ENCODE measurements at regions not wholly inside any gene's neighbourhood (a gene's known extent, or its start where the extent isn't known, plus 50 kb on each side); places are given as distances from the start of the nearest gene placed in this dataset.

DNA sequence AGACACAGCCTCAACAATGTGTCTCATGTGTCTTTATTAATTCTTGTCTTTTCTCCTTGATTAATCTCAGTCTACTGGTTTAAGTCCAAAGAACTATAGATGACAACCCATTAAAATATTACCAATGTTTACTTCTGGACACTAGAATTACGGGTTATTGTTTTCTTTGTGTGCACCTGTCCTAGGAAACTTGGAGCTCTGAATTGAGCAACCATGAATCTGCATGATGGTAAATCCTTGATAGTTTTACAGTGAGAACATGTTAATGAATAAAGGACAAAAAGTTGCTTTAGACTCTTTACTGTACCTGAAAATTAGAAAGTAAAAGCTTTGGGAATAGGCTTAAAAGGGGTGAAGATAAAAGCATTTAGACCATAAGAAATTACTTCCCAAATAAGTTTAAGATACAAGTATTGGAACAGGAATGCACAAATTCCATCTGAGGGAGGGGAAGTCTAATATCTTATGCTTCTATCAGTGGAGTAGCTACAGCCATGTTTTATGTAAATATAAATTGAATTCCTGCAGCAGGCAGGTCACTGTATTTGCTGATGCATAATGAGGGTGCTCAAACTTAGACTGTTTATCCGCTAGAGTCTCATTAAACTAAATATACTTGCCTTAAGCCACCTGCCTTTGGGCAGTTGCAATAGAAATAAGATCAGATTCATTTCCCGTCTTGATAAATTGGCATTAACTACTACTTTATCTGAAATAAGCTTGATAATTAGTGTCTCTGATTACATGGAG lies 603.7 kb upstream of the GCFC2 start:
- no peak for DNase-seq

DNA sequence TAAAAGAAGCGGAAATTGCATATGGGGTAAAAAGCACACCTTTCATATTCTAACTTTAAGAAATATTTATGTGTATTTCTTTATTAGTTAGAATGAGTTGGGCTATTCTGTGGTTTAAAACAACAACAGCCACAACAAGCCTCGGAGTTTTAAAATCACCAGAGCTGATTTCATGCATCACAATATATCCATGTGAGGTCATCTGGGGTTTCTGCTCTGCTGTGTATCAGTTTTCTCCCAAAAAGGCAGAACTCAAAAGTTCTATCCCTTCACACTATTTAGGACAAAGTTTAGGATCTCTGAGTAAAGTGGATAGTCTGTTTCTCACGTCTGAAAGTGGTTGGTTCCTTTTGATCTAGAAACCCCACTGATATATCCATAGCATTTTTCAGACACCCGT lies 601.5 kb upstream of the GCFC2 start:
- no peak for DNase-seq

DNA sequence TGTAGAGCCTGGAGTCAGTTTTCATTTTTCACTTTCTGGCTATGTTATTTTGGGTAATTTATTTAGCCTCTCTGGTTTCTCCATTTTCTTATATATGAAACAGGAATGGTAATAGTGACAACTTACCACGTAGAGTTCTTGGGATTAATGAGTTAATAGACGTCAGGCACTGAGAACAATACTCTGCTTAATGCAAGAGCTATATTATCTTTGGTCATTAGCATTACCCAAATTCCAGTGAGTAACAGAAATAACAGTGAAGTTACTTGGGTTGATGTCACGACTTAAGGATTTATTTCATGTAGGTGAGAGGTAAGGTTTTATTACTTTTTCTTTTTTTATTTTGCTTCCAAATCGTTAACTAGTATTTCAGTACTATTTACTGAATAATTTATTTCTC lies 601.0 kb upstream of the GCFC2 start:
- DNase-seq: no peak

DNA sequence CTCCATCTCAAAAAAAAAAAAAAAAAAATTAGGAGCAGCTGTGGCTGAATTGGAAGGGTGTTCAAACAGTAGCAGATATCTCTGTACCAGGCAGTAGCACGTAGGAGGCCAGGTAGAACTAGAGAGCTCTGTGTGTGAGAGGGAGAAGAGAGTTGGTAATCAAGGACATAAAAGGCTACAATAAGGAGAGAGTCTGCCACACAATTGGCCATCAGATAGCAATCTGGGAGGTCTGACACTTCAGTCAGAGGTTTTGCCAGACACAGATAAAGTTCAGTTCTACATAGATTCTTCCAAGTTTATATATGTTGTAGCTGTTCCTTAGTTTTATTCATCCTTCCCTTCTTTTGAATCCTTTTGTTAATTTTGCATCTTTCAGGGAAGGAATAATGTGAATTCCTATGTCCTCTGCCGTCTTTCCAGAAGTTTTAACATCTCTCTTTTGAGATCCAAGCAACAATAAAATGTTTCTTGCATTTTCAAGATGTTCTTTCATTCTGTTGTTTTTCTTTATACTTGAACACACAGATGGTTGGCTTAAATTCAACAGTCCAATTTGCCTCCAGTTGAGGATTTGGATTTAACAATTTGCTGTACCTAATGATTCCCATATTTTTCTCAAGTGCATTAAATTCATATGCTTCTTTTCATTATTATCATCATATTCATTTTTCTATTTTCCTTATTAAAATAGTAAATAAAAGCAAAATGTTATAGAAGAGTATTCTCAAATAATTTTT lies 600.3 kb upstream of the GCFC2 start:
- DNase-seq: no peak

DNA sequence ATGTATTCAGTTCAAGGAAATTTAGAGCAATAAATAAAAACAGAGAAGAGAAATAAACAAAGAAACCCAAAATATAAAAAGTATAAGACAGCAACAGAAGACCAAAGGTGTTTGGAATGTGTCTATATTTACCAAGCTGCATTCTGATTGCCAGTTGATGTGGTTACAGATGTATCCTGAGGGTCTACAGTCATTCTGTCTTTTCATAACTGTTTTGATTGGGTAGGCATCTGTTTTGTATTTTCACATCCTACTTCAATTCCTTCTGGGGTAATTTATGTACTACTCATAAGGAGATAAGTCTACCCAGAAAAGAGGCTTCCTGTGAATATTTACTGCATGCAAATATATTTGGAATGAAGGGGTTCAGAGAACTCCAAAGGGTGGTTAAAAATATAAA lies 596.8 kb upstream of the GCFC2 start:
- DNase-seq: no peak

DNA sequence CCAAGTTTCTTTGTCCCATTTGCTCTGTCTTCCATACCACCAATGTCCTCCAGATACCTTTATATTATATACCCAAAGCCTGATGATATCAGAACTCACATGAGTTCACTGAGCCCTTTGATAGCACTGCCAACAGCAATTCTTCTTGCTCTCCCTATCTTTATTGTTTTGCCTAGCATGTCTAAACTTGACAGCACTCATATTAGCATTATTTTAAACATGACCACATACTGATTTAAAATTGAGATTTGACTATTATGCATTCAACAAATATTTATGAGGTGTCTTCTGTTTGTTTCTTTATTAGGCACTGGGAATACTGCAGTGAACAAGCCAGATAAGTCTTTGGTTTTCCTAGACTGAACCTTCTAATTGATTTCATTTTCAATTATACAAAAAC lies 587.3 kb upstream of the GCFC2 start:
- no peak for DNase-seq

DNA sequence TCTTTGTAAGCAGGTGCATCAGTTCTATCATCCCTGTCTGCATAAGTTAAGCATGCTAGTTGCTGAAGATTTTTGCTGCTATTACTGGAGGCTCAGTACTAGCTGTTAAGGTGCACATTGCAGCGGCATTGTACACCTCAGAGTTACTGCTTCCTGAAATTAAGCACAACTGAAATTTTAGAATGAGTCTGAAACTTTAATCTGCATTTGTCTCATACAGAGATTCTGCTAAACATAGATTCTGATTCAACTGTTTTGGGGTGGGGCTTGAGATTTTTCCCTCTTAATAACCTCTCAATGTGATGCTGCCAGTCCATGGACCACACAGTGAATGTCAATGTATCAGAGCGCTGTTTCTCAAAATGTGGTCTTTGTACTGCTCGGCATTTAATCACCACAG lies 585.7 kb upstream of the GCFC2 start:
- DNase-seq: no peak

DNA sequence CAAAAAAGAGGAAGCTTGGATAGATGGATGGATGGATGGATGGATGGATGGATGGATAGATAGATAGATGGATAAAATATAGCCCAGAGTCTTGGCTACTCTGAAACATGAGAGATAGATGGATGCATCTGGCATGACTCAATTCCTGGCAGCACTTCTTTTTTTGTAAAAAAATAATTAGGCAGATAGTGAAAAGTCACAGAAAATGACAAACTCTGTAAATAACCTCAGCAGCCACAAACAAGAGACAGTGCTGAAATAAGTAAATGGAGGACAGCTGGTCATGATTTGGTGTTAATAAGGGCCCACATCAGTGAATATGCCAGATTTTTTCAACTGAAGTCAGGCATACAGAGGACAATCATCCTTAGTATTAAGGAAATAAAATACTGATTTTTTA lies 585.0 kb upstream of the GCFC2 start:
- DNase-seq: no peak

DNA sequence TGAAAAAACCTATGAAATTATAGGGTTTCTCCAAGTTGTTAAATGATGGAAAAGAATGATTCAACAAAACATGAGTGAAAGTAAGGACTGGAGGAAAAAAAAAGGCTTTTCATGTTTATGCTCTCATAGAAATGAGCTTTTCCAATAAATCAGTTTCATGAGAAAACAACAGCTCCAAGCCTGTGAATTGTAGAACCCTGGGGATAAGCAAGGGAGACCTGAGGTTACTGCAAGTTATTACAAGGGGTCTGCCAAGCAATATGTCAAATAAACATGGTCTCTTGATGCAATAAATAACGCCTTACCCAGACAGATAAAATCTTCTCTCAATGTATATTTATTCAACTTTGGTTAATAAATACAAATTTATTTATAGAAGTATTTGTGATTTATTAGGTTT lies 577.9 kb upstream of the GCFC2 start:
- no peak for DNase-seq

DNA sequence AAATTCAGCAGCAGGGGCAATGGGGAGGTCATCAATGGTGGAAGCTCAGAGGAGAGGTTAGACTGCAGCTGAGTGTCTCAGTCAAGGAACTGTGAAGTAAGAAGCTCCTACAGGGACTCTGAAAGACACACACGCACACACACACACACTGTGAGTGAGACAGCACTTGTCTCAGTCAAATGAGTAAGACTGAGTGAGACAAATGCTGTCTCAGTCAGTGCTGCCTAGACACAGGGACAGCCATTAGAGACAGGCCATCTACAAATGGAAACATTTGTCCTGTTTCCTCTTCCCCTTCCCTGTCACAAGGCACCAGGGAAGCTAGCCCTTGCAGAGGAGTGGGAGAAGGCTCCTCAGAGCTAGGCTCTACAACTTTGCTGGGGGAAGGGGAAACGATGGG lies 577.4 kb upstream of the GCFC2 start:
- no peak for DNase-seq

DNA sequence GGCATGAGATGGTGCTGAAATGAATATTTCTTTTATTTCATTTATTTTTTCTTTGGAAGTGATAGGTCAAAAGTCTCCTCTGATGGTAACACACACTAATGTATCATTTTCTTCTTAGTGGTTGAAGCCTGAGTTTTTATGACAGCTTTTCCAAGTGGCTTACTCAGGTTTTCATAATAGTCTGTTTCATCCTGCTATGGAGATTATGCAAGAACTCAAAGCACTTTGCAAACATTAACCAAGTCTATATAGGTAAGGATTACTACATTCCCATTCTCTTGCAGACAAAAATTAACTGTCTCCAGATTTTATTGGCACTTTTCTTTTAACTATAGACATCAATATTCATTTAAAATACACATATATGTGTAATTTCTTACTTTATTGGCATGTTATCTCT lies 572.6 kb upstream of the GCFC2 start:
- no peak for DNase-seq

DNA sequence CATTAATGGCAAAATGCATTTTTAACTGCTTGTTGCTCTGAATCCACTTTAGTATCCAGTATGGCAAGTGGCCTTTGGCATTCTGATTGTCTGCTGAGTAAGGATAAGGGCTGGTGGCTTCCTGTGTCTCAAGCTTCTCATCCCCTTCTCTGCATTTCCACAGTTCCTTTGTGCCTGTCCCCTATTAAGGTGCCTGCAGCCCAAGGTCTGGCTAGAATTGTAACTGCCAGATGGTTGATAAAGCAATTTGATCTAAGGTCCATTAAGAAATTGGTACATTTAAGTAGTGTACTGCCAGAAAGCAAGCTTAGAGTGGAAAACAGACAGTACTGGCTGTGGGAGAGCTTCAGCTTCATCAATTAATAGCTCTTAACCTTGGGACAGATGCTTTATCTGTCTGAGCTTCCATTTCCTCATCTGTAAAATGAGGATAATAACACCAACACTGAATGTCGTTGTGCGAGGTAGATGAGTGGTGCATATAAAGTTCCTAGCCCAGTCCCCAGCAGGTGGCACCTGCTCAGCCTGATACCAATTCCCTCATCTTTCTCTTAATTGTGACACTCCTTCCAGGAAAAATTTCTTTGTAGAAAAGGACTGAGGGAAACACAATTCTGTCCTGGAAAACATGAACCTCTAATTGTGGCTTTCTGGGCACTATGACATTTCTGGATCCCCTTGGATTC lies 570.6 kb upstream of the GCFC2 start:
- no peak for DNase-seq

DNA sequence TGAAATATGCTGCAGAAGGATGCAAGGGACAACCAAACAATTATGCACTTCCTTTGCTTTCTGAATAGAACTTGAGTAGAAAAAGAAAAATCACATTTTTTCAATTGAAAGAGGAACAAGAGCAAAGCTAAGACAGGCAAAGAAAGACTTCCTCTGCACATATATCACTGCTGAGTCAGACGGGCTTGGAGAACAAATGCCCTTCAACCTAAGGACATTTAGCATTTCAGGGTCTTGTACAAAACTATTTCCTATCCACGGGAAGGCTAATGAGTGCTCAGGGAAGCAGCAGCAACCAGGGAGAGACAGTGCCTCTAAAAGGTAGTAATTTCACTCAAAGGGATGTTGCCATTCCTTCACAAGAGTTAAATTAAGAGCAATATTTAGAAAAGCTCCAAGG lies 570.0 kb upstream of the GCFC2 start:
- no peak for DNase-seq

DNA sequence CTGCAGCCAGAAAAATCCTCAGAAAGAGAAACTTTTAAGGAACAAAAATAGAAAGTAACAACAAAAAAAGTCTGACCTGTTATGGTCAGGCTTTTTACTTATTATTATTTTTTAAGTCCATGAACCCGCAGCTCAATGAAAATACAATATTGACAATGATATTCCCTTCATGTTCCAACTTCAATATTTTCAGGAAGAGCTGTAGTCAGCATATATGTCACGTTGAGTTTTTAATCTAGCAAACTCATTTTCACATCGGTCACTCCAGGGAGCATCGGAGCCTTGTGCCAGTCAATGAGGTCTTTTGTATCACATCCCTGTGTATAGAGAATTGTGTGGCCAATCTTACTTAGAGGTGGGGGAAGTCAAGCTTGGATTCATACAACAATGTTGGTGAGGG lies 568.4 kb upstream of the GCFC2 start:
- no peak for DNase-seq

DNA sequence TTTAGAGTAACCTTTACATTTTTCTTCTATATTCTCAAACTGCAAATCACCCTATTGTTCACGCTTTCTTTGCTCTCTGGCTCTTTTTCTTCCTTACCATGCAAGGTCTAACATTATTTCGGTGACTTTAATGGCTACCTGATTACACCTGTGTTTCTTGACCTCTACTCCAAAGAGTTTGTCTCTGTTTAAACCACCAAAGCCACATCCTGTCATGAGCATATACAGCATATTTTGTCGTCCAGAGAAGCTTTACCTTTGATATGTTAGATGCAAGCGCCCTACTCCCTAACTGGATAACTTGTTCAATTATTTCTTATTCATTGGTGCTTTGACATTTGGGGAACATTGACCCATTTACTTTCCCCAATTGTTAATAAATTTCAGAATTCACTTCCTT lies 565.1 kb upstream of the GCFC2 start:
- no peak for DNase-seq

DNA sequence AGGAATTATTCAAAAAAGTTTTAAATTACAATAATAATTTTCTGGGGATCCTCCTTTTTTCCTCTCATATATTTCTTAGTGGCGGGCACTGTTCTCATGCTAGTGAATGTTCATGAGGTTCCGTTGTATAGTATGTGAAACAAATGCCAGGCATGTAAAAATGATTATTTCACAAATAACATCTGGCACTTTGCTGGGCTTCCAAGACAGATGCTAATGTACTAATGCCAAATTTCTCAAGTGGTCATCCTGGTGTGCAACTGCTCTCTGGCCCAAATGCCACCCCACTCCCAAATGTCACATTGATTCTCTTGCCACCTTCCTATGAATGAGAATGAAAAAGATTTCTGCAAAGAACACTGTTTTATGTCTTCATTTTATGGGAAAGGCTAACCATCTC lies 564.0 kb upstream of the GCFC2 start:
- DNase-seq: no peak

DNA sequence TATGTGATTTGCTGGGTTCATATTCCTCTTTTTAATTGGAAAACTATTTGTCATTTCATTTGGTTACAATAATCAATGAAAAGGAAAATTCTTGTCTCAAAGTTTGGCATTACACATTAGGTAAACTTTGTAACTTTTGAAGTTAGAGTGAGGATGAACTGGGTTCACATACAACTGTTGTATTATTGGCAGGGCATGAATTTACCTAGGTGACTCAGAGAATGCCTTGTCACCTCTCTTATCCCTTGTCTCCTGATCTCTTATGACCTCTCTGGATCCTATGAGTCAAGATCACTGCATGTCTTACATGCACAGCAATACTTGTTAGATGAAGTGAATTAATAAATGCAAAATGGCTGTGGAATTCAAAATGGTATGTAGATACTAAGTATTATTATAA lies 563.4 kb upstream of the GCFC2 start:
- no peak for DNase-seq

DNA sequence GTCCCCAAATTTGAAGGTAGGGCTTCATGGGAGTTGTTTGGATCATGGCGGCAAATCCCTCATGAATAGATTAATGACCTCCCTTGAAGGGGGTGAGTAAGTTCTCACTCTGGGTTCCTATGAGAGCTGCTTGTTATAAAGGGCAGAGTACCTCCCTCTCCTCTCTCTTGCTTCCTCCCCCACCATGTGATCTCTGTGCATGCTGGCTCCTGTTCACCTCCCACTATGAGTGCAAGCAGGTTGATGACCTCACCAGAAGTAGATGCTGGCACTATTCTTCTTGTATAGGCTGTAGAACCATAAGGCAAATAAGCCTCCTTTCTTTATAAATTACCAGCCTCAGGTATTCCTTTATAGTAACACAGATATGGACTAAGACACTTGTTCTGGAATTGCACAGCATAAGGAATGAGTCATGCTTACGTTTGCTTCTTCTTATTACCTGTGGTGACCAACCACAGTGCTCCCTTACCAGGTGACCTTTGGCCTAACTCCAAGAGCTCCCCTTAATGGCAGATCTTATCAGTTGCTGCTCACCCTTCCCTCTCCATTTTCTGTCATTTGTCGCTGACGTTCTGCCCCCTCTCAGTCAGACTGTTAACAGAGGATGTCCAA lies 559.5 kb upstream of the GCFC2 start:
- DNase-seq: no peak

DNA sequence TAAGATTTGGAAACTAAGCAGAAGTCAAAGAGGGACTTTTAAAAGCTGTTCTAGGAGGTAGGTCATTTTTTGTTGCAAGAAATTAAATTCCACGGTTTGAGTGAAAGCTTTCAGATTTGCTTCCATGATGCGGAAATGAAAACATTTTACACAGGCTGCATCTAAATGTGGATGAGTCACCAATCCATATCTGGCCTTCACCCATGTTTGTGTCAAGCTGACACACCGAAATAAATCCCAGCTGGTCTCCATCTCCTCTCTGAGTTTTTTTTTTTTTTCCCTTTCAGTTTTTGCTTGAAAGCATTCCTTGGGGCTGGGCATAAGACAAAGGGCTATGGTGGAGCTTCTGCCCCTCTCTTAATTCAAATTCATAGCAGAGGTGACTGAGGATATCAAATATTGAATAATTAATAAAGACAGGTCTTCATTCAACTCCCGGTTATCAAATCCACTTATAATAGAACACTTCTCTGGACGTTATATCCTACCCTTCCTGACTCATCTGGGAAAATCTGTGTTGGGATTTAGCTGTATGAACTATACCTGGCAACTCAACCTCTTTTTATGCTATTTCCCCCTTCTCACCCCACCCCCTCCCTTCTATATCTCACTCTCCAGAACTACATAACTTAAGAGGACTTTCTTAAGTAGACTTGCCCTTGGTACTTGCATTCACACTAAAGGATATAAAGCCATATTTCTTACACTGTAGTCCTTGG lies 558.3 kb upstream of the GCFC2 start:
- no peak for DNase-seq

DNA sequence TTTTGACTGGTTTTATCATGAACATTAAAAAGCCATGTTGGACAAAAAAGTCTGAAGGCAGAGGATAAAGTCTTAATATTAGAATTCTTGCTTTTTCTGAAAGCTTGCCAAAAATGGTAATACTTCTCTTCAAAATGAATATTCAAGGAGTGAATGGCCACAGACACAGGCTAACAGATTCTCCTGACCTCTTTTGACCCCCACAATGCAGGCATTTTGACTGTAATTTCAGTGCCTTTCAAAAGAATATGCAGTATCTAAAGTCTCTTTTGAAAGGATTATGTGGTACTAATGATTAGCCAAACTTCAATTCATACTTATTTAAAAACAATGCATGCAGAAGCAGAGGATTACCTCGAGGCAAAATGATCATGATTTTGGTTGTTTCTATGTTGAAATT lies 557.8 kb upstream of the GCFC2 start:
- no peak for DNase-seq

DNA sequence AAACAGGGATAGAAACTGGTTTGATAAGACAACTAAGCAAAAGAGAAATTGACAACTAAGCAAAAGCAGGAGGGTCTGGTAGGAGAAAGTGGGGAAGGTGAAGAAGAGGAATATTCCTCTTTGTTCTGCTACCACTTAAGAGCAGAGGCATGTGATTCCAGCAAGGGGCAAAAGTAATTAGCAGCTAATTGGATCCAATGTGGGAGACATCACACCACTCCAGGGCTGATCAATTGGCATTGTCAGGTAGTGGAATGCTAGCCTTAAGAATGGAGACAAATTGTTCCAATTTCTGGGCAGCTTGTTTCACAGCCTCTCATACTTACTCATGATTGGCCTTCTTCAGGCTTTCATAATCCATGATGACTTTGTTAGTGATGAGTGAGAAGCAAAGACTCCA lies 547.1 kb upstream of the GCFC2 start:
- no peak for DNase-seq

DNA sequence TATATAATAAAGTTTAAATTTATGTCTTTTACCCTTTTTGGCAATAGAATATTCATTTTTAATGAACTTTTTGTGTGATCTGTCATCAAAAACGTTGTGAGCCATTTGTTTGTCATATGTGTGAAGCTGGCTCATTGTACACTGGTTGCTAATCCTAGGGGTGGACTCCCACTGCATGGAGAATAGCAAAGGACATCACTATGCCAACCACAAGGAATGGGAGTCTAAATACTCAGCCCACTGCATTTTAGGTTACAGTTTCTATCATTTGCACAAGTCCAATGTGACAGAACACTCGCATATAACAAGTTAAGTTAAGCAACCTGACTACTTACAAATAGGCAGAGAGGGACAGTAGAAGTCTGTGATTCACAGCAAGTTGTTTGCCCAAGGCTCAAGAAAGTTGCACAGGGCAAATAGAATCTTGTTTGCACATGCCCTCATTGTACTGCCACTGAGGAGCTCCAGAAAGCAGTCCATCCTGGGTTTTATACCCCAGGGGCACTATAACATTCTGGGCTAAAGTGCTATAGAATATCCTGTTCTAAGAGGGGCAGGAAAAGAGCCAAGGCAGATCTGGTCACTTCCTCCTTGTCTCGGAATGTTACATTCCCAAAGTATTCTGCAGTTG lies 545.9 kb upstream of the GCFC2 start:
- DNase-seq: no peak

DNA sequence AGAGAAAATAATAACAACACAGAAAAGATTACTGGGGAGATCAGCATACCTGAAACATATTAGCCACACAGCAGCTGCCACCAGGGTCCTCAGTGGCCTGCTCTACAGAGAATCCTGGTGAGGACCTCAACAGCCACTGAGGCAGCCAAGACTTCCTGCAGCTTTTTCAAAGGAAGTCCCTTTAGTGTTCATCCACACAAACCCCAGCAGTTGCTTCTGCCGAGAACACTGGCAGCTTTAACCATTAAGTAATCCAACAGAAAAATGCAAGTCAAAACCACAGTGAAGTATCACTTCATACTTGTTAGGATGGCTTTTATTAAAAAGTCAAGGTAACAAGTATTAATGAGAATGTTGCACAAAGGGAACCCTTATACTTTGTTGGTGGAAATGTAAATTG lies 542.0 kb upstream of the GCFC2 start:
- no peak for DNase-seq

Measured in NCI-H2081 treated with DMSO at 0.1 percent for 48 hours (cell line).